ENCODE measurements at regions not wholly inside any gene's neighbourhood (a gene's known extent, or its start where the extent isn't known, plus 50 kb on each side); places are given as distances from the start of the nearest gene placed in this dataset.
A peak's percentile ranks its signal among the peaks of the same experiment; 100 is the strongest.

DNA sequence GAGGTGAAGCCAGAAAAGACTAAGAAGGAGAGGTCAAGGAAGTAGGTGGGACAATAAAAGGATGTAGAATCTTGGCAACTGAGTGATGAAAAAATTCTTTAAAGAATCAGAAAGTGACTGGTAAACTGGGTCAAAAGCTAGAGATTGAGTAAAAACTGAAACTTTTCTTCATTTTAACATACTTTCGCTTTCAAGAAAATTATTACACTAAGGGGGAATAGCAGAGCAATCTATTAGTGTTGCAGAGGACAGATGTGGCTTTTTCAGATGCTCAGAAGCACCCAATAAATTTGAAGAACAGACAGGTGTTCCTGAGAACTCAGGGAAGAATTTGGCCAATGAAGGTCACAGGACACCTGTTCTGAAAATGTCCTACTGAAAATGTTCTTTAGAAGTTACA, 805.4 kb upstream of the ALCAM start:
- peak; percentile 7 for DNase-seq (ENCODE audit: low read depth)
- no peak overlapping the region for H3K4me3 ChIP-seq (ENCODE audit: low read depth, low read length)
- TF ChIP-seq, protein P1, sequence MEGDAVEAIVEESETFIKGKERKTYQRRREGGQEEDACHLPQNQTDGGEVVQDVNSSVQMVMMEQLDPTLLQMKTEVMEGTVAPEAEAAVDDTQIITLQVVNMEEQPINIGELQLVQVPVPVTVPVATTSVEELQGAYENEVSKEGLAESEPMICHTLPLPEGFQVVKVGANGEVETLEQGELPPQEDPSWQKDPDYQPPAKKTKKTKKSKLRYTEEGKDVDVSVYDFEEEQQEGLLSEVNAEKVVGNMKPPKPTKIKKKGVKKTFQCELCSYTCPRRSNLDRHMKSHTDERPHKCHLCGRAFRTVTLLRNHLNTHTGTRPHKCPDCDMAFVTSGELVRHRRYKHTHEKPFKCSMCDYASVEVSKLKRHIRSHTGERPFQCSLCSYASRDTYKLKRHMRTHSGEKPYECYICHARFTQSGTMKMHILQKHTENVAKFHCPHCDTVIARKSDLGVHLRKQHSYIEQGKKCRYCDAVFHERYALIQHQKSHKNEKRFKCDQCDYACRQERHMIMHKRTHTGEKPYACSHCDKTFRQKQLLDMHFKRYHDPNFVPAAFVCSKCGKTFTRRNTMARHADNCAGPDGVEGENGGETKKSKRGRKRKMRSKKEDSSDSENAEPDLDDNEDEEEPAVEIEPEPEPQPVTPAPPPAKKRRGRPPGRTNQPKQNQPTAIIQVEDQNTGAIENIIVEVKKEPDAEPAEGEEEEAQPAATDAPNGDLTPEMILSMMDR (IDR thresholded peaks at IDR 0.05; ENCODE audit: insufficient read depth, low read depth, low read length, missing control alignments) = no peak

DNA sequence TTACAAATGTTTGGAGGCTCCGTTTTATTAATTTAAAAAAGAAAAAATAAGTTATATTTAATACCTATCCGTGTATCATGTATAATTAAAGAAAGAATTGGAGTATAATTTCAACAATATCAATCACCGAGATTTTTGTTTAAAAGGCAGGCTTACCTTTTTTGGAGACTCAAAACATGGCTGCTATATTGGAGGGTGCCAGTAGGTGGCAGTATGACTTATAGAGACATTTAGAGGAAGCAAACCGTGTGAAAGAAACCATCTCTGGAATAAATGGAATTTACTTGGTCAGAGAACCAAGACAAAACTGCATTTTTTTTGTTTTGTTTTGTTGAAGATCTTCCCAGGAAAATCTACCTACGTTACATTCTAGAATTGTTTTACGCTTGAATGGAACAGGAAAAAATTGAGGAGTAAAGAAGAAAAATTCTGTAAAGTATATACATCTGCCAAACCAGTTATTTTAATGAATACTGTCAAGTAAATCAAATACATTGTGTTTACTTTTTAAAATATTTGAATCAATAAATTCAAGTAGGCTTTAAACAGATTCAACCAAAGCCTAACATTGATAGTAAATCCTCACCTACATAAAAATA, 802.6 kb upstream of the ALCAM start:
- peak; percentile 17 for DNase-seq (ENCODE audit: low read depth)
- no peak overlapping the region for H3K4me3 ChIP-seq (ENCODE audit: low read depth, low read length)
- TF ChIP-seq, protein P1 (IDR thresholded peaks at IDR 0.05; ENCODE audit: insufficient read depth, low read depth, low read length, missing control alignments) = peak; percentile 12

DNA sequence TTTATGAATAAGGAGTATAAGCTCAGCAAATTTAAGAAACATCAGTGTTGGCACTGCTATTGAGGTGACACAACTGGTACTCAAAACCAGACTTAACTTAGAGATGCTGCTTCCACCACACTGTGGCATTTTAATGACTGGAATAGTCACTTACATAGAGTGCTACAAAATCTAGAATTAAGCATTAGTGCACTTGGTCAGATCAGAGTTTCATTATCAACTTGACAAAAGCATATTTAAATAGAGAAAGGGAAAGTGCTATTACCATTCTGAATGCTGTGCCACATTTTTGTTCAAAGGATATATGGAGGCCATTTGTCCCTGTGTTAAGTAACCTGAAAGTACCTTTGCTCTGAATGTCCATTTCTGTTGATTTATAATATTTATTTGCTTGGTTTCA, 800.7 kb upstream of the ALCAM start:
- no peak overlapping the region for H3K4me3 ChIP-seq (ENCODE audit: low read depth, low read length)
- no peak for DNase-seq (ENCODE audit: low read depth)
- TF ChIP-seq, protein P1 (IDR thresholded peaks at IDR 0.05; ENCODE audit: insufficient read depth, low read depth, low read length, missing control alignments) = no peak

DNA sequence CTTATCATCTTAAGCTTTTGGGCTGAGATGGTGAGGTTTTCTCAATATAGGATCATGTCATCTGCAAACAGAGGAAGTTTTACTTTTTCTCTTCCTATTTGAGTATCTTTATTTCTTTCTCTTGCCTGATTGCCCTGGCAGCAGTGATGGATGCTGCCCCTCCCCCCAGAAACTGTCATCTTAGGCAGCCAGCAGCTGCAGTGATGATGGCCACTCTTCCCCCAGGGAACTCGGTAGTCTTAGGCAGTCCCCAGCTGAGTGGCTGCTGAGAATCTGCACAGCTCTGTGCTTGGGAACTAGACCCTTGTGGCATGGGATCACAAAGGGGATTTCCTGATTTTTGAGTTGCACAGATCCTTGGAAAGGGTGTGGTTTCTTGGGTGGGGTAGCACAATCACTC, 791.1 kb upstream of the ALCAM start:
- TF ChIP-seq, protein P1 (IDR thresholded peaks at IDR 0.05; ENCODE audit: insufficient read depth, low read depth, low read length, missing control alignments) = no peak
- no peak overlapping the region for H3K4me3 ChIP-seq (ENCODE audit: low read depth, low read length)
- DNase-seq (ENCODE audit: low read depth) = no peak

DNA sequence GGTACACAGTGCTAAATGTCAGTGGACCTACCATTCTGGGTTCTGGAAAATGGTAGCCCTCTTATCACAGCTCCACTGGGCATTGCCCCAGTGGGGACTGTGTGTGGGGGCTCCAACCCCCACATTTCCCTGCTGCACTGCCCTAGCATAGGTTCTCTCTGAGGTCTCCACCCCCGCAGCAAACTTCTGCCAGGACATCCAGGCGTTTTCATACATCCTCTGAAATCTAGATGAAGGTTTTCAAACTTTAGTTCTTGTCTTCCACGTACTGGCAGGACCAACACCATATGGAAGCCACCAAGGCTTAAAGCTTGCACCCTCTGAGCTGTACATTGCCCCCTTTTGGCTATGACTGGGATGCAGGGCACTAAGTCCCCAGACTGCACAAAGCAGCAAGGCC, 788.2 kb upstream of the ALCAM start:
- DNase-seq (ENCODE audit: low read depth) = peak; percentile 12
- TF ChIP-seq, protein P1 (IDR thresholded peaks at IDR 0.05; ENCODE audit: insufficient read depth, low read depth, low read length, missing control alignments) = no peak
- no peak overlapping the region for H3K4me3 ChIP-seq (ENCODE audit: low read depth, low read length)

DNA sequence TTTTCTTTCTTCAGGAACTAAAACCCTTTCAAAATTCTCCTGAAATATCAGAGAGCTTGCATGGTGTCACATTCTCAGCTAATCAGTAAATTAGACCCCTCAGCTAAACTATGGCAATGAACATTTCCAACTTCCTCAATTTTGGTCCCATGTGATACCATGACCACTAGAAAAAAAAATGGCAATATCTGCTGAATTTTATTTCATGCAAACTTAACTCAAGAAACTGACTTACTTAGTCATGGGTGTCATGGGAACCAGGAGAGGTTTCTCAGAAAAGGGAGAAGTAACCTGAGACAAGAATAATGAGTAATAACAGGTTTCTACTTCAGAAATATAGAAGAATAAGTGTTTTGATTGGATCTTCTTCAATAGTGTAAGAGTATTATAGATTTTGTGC, 784.6 kb upstream of the ALCAM start:
- H3K4me3 ChIP-seq (ENCODE audit: low read depth, low read length) = no peak overlapping the region
- DNase-seq (ENCODE audit: low read depth) = no peak
- TF ChIP-seq, protein P1 (IDR thresholded peaks at IDR 0.05; ENCODE audit: insufficient read depth, low read depth, low read length, missing control alignments) = no peak

DNA sequence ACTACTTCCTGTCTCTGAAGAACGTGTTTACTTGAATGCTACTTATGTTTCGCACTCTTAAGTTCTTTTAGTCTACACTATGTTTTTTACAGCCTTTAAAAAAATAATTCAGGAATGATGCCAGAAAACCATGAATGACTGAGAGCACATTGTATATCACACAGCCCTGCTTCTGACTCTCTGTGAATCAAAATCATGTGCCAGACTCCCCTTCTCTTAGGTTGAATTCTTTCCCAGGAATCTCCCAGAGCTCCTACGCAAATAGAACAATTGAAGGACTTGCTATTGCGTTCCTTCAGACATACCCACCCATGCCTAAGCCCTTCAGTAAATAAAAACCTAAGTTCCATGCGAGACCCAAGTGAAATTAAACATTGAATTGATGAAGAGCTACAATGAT, 782.0 kb upstream of the ALCAM start:
- TF ChIP-seq, protein P1 (IDR thresholded peaks at IDR 0.05; ENCODE audit: insufficient read depth, low read depth, low read length, missing control alignments) = no peak
- DNase-seq (ENCODE audit: low read depth) = no peak

More for the DNA sequence above, 782.0 kb upstream of the ALCAM start:
- H3K4me3 ChIP-seq (ENCODE audit: low read depth, low read length) = no peak overlapping the region
